ENCODE measurements at regions not wholly inside any gene's neighbourhood (a gene's known extent, or its start where the extent isn't known, plus 50 kb on each side); places are given as distances from the start of the nearest gene placed in this dataset.

GRCh38 chr9:80648336-80648735 is 1041.0 kb downstream of the TLE1 start:
- Histone ChIP-seq H3K27me3 (ENCODE audit: control insufficient read depth in 2 of 2, insufficient read depth in 2 of 2, low read length in 2 of 2) (no peaks in the 10 kb centered on the region), H3K9me1 (ENCODE audit: control insufficient read depth, insufficient read depth, low read length) (no peaks in the 10 kb centered on the region), H3K9ac (ENCODE audit: insufficient read depth in 1 of 2, low read depth in 2 of 2, low read length in 2 of 2) (no peak overlapping the region), H4K20me1 (replicated peaks; ENCODE audit: control insufficient read depth, insufficient read depth, low read length) (no peaks in the 10 kb centered on the region), H2AFZ (ENCODE audit: low read depth, low read length) (no peak overlapping the region), H3K9me3 (replicated peaks; ENCODE audit: control insufficient read depth, insufficient read depth, low read depth, low read length) (no peaks in the 10 kb centered on the region), H3K4me2 (ENCODE audit: insufficient read depth, low read length) (no peak overlapping the region), H3K27ac (ENCODE audit: extremely low read depth, low read depth, low read length) (no peak overlapping the region), H3K79me2 (ENCODE audit: control insufficient read depth, insufficient read depth, low read length) (no peaks in the 10 kb centered on the region), H3K4me3 (no peak overlapping the region), H3K4me1 (replicated peaks in 1 of 2; ENCODE audit: control insufficient read depth in 2 of 2, insufficient read depth in 2 of 2, low read length in 2 of 2) (no peaks in the 10 kb centered on the region), H3K36me3 (ENCODE audit: control insufficient read depth, insufficient read depth, low read length) (no peaks in the 10 kb centered on the region)
- ChIA-PET POLR2A (no interaction called here), CTCF (ENCODE audit: low intra/inter-chr PET ratio) (no interaction called here)
- TF ChIP-seq NFE2L1 (tag; IDR thresholded peaks at IDR 0.05; ENCODE audit: borderline replicate concordance, low read depth): no peak
- no peak for TF ChIP-seq ZBTB2 (IDR thresholded peaks at IDR 0.05)
- no peak for TF ChIP-seq SOX6 (IDR thresholded peaks at IDR 0.05)
- no peak for TF ChIP-seq MTA2 (IDR thresholded peaks at IDR 0.05; ENCODE audit: low read depth)
- no peak for TF ChIP-seq PHF20 (IDR thresholded peaks at IDR 0.05; ENCODE audit: partially characterized antibody)
- TF ChIP-seq IFI16 (CRISPR knock-in tag; IDR thresholded peaks at IDR 0.05): no peak
- TF ChIP-seq GTF2B (IDR thresholded peaks at IDR 0.05; ENCODE audit: extremely low read depth, insufficient read length): no peak
- TF ChIP-seq E2F6 (IDR thresholded peaks at IDR 0.05; ENCODE audit: borderline replicate concordance in 1 of 2, extremely low read depth in 1 of 2, insufficient read depth in 1 of 2, insufficient read length in 1 of 2, low read depth in 1 of 2, low read length in 1 of 2, poor library complexity in 1 of 2, severe bottlenecking in 1 of 2): no peak
- TF ChIP-seq CEBPZ (IDR thresholded peaks at IDR 0.05; ENCODE audit: borderline replicate concordance, low read depth, low read length): no peak
- no peak for TF ChIP-seq MTA3 (IDR thresholded peaks at IDR 0.05; ENCODE audit: borderline replicate concordance)
- no peak for TF ChIP-seq ESRRA (IDR thresholded peaks at IDR 0.05; ENCODE audit: borderline replicate concordance, low read depth)
- TF ChIP-seq ZC3H8 (IDR thresholded peaks at IDR 0.05): no peak
- no peak for FAIRE-seq
- ATAC-seq: no peak
- in situ Hi-C loops (cut with MboI): no loop called here
- WGBS (ENCODE audit: insufficient coverage, low coverage, missing lambda C conversion rate): 0% methylated on average over 1 of the region's 1 CpG
- BruUV-seq (replicated peaks): no TSS peak
- intact Hi-C loops (cut with micrococcal nuclease): no loop called here
- no peak for DNase-seq (ENCODE audit: extremely low read depth in 1 of 4, low spot score in 3 of 4)
